ENCODE measurements at regions not wholly inside any gene's neighbourhood (a gene's known extent, or its start where the extent isn't known, plus 50 kb on each side); places are given as distances from the start of the nearest gene placed in this dataset.
"Not testable (repeated sequence)": the region's sequence is repeated elsewhere in the genome, so short reads cannot be mapped to it uniquely, and the experiment has no call there.

DNA sequence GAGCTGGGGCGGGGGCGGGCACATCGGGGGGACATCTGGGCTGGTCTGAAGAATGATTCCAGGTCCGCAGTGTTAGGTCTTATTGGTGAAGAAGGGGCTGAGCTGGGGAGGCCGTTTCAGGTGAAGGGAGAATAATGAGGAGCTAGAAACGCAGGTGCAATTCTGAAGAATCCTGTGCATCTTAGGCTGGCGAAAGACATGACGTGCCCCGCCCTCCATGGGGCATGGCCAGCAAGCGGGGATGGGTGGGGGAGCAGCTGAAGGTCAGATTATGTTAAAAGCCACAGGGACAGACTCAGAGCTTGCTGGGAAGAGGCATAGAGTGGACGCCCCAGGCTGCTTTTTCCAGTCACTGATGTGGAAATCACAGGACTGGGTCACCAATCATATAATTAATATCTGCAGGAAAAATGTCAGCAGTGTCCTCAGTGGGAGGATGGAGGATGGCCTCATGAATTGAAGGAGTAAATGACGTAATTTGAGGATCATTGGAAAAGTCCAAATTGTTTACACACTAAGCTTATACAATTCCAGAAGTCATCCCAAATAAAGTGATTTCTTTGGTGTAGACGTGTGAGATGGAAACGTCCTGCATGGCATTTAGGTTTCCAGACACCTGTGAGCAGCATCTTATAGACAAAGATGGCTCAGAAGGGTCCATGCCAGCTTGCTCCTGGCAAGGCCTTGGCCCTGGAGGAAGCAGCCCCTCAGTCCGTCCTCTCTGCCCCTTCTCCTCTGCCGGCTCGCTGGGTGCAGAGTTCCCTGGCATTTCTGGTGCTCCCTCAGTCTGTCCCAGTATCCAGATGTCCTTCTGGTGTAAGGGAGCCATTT is 109.6 kb upstream of the FRMD1 start:
- Histone ChIP-seq H3K27me3 (replicated peaks; ENCODE audit: insufficient read depth, low read length) (no peaks in the 10 kb centered on the region), H4K20me1 (ENCODE audit: insufficient read depth, low read length) (no peaks in the 10 kb centered on the region), H3K79me2 (ENCODE audit: low read length) (no peaks in the 10 kb centered on the region), H2AFZ (ENCODE audit: low read length) (no peak overlapping the region), H3K27ac (ENCODE audit: low read length) (no peak overlapping the region), H3K9ac (ENCODE audit: low read length) (no peak overlapping the region), H3K4me1 (ENCODE audit: low read length) (peaks cover 6% of the 10 kb centered on the region; the same call in 1 of the 2 replicates), H3K36me3 (replicated peaks; ENCODE audit: insufficient read depth, low read length) (no peaks in the 10 kb centered on the region), H3K9me2 (replicated peaks; ENCODE audit: insufficient read depth, low read length) (no peaks in the 10 kb centered on the region), H3K4me2 (ENCODE audit: low read depth, low read length) (no peak overlapping the region), H3K4me3 (ENCODE audit: low read length) (no peak overlapping the region), H3K9me3 (replicated peaks; ENCODE audit: insufficient read depth, low read length) (no peaks in the 10 kb centered on the region), H3F3A (ENCODE audit: insufficient read depth, low read length) (no peaks in the 10 kb centered on the region)
- no peak for DNase-seq
- TF ChIP-seq, protein P1, sequence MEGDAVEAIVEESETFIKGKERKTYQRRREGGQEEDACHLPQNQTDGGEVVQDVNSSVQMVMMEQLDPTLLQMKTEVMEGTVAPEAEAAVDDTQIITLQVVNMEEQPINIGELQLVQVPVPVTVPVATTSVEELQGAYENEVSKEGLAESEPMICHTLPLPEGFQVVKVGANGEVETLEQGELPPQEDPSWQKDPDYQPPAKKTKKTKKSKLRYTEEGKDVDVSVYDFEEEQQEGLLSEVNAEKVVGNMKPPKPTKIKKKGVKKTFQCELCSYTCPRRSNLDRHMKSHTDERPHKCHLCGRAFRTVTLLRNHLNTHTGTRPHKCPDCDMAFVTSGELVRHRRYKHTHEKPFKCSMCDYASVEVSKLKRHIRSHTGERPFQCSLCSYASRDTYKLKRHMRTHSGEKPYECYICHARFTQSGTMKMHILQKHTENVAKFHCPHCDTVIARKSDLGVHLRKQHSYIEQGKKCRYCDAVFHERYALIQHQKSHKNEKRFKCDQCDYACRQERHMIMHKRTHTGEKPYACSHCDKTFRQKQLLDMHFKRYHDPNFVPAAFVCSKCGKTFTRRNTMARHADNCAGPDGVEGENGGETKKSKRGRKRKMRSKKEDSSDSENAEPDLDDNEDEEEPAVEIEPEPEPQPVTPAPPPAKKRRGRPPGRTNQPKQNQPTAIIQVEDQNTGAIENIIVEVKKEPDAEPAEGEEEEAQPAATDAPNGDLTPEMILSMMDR (IDR thresholded peaks at IDR 0.05; ENCODE audit: low read length): no peak
- TF ChIP-seq EZH2 (optimal IDR thresholded peaks at IDR 0.05; ENCODE audit: low read depth, low read length): no peak
- no peak for TF ChIP-seq EZH2phosphoT487 (IDR thresholded peaks at IDR 0.05; ENCODE audit: low read length)

GRCh38 chr6:168186438-168186837 is 107.4 kb upstream of the FRMD1 start:
- peaks cover 14% of the 10 kb centered on the region for H3K4me1 ChIP-seq (ENCODE audit: low read length)
- H3K27me3 ChIP-seq (replicated peaks; ENCODE audit: insufficient read depth, low read length): no peaks in the 10 kb centered on the region
- H3K27ac ChIP-seq (ENCODE audit: low read length): no peak overlapping the region
- DNase-seq: no peak
- no peaks in the 10 kb centered on the region for H3K9me2 ChIP-seq (replicated peaks; ENCODE audit: insufficient read depth, low read length)
- no peaks in the 10 kb centered on the region; the same call in 1 of the 2 replicates for H3F3A ChIP-seq (ENCODE audit: insufficient read depth, low read length)
- H3K4me3 ChIP-seq (ENCODE audit: low read length): no peak overlapping the region
- no peaks in the 10 kb centered on the region for H3K36me3 ChIP-seq (replicated peaks; ENCODE audit: insufficient read depth, low read length)
- H3K4me2 ChIP-seq (ENCODE audit: low read depth, low read length): no peak overlapping the region
- H3K9me3 ChIP-seq (replicated peaks; ENCODE audit: insufficient read depth, low read length): no peaks in the 10 kb centered on the region
- H2AFZ ChIP-seq (ENCODE audit: low read length): no peak overlapping the region
- H4K20me1 ChIP-seq (ENCODE audit: insufficient read depth, low read length): no peaks in the 10 kb centered on the region
- TF ChIP-seq EZH2phosphoT487 (IDR thresholded peaks at IDR 0.05; ENCODE audit: low read length) (no peak), EZH2 (optimal IDR thresholded peaks at IDR 0.05; ENCODE audit: low read depth, low read length) (no peak)
- TF ChIP-seq, protein P1 (IDR thresholded peaks at IDR 0.05; ENCODE audit: low read length): no peak
- H3K79me2 ChIP-seq (ENCODE audit: low read length): no peaks in the 10 kb centered on the region
- no peak overlapping the region for H3K9ac ChIP-seq (ENCODE audit: low read length)

- H3K4me2 ChIP-seq (ENCODE audit: low read depth, low read length); H3K27ac ChIP-seq (ENCODE audit: low read length); H3K36me3 ChIP-seq (replicated peaks; ENCODE audit: insufficient read depth, low read length); H3K27me3 ChIP-seq (replicated peaks; ENCODE audit: insufficient read depth, low read length); H4K20me1 ChIP-seq (ENCODE audit: insufficient read depth, low read length); H2AFZ ChIP-seq (ENCODE audit: low read length); H3K79me2 ChIP-seq (ENCODE audit: low read length); DNase-seq; H3K4me3 ChIP-seq (ENCODE audit: low read length); H3K9ac ChIP-seq (ENCODE audit: low read length); H3K9me3 ChIP-seq (replicated peaks; ENCODE audit: insufficient read depth, low read length); H3F3A ChIP-seq (ENCODE audit: insufficient read depth, low read length); H3K9me2 ChIP-seq (replicated peaks; ENCODE audit: insufficient read depth, low read length): not testable (repeated sequence)
- peaks cover 18% of the 10 kb centered on the region for H3K4me1 ChIP-seq (ENCODE audit: low read length)
These were observed 107.0 kb upstream of the FRMD1 start for GRCh38 chr6:168186018-168186417.

GRCh38 chr6:168184701-168185100 is 105.7 kb upstream of the FRMD1 start:
- TF ChIP-seq, protein P1 (IDR thresholded peaks at IDR 0.05; ENCODE audit: low read length): no peak
- TF ChIP-seq EZH2phosphoT487 (IDR thresholded peaks at IDR 0.05; ENCODE audit: low read length) (no peak), EZH2 (optimal IDR thresholded peaks at IDR 0.05; ENCODE audit: low read depth, low read length) (no peak)
- H3K4me3 ChIP-seq (ENCODE audit: low read length): no peak overlapping the region
- no peaks in the 10 kb centered on the region for H3K27me3 ChIP-seq (replicated peaks; ENCODE audit: insufficient read depth, low read length)
- H3K9me2 ChIP-seq (replicated peaks; ENCODE audit: insufficient read depth, low read length): no peaks in the 10 kb centered on the region
- H3F3A ChIP-seq (ENCODE audit: insufficient read depth, low read length): peaks cover 3% of the 10 kb centered on the region; the same call in 1 of the 2 replicates
- H3K27ac ChIP-seq (ENCODE audit: low read length): no peak overlapping the region
- H3K79me2 ChIP-seq (ENCODE audit: low read length): no peaks in the 10 kb centered on the region
- no peak overlapping the region for H3K9ac ChIP-seq (ENCODE audit: low read length)
- H3K36me3 ChIP-seq (replicated peaks; ENCODE audit: insufficient read depth, low read length): no peaks in the 10 kb centered on the region
- no peak overlapping the region for H2AFZ ChIP-seq (ENCODE audit: low read length)
- no peak overlapping the region for H3K4me2 ChIP-seq (ENCODE audit: low read depth, low read length)
- H3K9me3 ChIP-seq (replicated peaks; ENCODE audit: insufficient read depth, low read length): no peaks in the 10 kb centered on the region
- no peaks in the 10 kb centered on the region for H4K20me1 ChIP-seq (ENCODE audit: insufficient read depth, low read length)
- DNase-seq: no peak
- H3K4me1 ChIP-seq (ENCODE audit: low read length): peaks cover 23% of the 10 kb centered on the region
